ENCODE measurements at regions not wholly inside any gene's neighbourhood (a gene's known extent, or its start where the extent isn't known, plus 50 kb on each side); places are given as distances from the start of the nearest gene placed in this dataset.

DNA sequence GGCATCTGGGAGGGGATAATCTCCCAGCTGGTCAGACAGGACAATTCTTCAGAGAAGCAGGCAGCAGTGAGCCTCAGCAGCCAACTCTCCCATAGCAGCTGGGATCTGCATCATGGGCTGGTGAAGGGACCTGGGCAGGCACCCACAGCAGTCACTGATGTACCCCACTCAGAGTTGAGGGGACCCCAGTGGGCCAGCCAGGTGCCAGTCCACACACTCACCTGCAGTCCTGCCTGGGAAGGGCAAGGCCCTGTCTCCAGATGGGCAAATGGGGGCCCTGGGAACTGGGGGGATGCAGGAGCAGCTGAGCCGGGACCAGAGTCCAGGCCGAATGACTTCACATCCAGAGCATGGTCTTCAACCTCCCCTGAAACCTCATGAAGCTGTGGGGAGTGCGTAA, 170.4 kb downstream of the ZFP36L2 start:
- TF ChIP-seq, protein P1, sequence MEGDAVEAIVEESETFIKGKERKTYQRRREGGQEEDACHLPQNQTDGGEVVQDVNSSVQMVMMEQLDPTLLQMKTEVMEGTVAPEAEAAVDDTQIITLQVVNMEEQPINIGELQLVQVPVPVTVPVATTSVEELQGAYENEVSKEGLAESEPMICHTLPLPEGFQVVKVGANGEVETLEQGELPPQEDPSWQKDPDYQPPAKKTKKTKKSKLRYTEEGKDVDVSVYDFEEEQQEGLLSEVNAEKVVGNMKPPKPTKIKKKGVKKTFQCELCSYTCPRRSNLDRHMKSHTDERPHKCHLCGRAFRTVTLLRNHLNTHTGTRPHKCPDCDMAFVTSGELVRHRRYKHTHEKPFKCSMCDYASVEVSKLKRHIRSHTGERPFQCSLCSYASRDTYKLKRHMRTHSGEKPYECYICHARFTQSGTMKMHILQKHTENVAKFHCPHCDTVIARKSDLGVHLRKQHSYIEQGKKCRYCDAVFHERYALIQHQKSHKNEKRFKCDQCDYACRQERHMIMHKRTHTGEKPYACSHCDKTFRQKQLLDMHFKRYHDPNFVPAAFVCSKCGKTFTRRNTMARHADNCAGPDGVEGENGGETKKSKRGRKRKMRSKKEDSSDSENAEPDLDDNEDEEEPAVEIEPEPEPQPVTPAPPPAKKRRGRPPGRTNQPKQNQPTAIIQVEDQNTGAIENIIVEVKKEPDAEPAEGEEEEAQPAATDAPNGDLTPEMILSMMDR (IDR thresholded peaks at IDR 0.05; ENCODE audit: low read depth, low read length): no peak
- H3K4me3 ChIP-seq (ENCODE audit: low read depth, low read length): no peak overlapping the region
- H3K27ac ChIP-seq: no peak overlapping the region

DNA sequence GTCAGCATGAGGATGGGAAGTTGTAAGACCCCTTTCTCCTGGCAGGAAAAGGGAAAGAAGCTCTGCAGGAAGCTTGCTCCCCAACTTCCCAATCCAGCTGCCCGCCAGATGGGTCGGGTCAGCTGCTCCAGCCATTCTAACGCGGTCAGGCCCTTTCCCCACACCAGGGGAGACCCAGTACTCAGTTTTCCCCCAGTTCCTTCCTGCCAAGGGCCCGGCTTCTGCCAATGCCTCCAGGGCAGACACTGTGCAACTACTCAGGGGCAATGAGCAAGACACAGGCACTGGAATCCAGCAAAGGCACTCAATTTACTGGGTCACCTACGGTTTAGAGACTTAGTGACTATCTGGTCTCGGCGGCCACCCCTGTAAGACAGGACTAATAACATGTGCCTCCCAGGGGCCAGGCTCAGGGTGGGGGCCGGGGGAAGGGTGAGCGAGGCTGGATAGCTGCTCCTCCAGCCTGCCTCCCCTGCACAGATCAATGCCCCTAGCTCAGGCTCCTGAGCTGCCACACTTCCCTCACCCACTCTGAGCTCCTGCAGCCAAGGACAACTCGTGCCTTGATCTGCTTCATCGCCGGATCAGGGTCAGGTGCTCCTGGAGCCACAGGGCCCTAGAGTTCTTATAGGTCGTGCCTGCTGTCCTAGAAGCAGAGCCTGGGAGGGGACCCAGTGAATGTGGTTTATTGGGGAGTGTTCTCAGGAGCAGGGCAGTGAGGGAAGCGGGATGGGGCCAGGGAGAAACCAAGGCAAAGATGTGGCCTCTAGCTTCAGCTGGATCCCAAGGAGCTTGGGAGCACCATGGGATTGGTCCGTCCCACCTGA, 171.1 kb downstream of the ZFP36L2 start:
- Histone ChIP-seq H3K36me3 (no peaks in the 10 kb centered on the region), H3K27me3 (ENCODE audit: insufficient read depth, low read depth, severe bottlenecking) (no peaks in the 10 kb centered on the region), H3K4me3 (ENCODE audit: low read depth, low read length) (no peak overlapping the region), H3K9me3 (ENCODE audit: severe bottlenecking) (no peaks in the 10 kb centered on the region), H3K27ac (no peak overlapping the region)
- TF ChIP-seq, protein P1 (IDR thresholded peaks at IDR 0.05; ENCODE audit: low read depth, low read length): no peak
- no peak for DNase-seq

More for the DNA sequence above, 170.4 kb downstream of the ZFP36L2 start:
- no peak for DNase-seq
- H3K27me3 ChIP-seq (ENCODE audit: insufficient read depth, low read depth, severe bottlenecking): no peaks in the 10 kb centered on the region
- H3K36me3 ChIP-seq: no peaks in the 10 kb centered on the region
- no peaks in the 10 kb centered on the region for H3K9me3 ChIP-seq (ENCODE audit: severe bottlenecking)

DNA sequence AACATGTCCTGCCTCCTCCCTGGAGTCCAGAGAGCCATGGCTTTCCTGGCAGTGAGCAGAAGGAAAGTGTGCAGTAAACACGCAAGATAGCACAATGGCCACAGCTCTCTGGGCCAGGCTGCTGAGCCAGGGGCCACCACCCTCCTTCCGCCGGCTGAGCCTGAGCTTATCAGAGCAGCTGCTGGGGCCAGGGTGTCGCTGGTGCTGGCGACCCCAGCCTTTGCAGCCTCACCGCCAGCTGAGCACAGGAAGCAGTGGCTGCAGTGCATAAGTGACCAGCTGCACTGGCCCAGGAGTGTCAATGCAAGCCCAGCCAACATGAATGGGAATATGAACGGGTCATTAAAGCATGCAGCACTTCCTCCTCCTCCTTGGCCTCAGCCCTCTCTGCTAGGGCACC, 172.0 kb downstream of the ZFP36L2 start:
- Histone ChIP-seq H3K9me3 (ENCODE audit: severe bottlenecking) (no peaks in the 10 kb centered on the region), H3K27me3 (ENCODE audit: insufficient read depth, low read depth, severe bottlenecking) (no peaks in the 10 kb centered on the region), H3K27ac (no peak overlapping the region), H3K4me3 (ENCODE audit: low read depth, low read length) (no peak overlapping the region), H3K36me3 (no peaks in the 10 kb centered on the region)
- peak; percentile 52 for DNase-seq
- TF ChIP-seq, protein P1 (IDR thresholded peaks at IDR 0.05; ENCODE audit: low read depth, low read length): no peak

DNA sequence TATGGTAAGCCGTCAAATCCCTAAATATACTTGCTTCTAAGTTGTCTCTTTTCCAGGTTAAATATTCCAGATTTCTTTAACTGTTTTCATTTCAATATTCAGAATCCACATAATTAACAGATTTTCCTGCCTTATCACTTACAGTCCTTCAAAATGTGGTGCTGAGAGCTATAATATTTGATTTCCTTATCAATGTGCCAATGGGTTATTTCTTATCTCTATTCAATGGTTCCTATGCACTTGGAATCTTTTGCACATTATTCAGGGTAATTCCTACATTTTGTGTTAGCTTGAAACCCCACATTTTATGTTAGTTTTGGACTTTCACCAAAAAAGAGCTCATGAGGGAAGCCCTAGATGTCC, 173.5 kb downstream of the ZFP36L2 start:
- no peaks in the 10 kb centered on the region for H3K36me3 ChIP-seq
- H3K9me3 ChIP-seq (ENCODE audit: severe bottlenecking): no peaks in the 10 kb centered on the region
- H3K27ac ChIP-seq: no peak overlapping the region
- TF ChIP-seq, protein P1 (IDR thresholded peaks at IDR 0.05; ENCODE audit: low read depth, low read length): no peak
- H3K4me3 ChIP-seq (ENCODE audit: low read depth, low read length): no peak overlapping the region
- no peaks in the 10 kb centered on the region for H3K27me3 ChIP-seq (ENCODE audit: insufficient read depth, low read depth, severe bottlenecking)
- no peak for DNase-seq

DNA sequence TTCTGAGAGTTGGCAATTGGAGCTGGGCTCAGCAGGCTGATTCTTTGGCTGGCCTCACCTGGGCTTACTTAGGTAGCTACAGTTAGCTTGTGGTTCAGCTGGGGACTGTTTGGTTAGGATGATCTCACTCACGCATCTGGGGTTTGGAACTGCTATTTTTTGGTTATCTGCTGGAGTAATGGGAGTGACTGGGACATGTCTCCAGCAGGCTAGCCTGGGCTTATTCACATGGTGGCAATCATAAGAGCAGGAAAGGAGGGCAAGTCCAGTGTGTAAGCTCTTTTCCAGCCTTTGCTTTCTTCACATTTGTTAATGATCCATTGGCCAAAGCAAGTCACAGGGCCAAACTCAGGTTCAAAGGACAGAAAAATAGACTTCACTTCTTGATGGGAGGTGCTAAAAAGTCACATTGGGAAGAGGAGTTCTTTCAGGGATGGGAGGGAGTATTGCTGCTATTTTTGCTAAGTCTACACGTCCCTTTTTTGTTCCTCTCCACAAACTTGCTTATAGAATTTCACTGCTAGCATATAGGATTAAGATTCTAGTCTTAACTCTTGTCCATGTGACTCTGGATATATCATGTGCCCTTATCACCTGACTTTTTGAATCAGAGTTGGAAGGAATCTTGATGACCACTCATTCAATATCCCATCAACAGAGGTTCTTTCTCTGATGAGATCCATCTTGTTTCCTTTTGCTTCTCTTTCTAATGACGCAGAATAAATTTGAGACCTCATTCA, 174.0 kb downstream of the ZFP36L2 start:
- Histone ChIP-seq H3K9me3 (ENCODE audit: severe bottlenecking) (no peaks in the 10 kb centered on the region), H3K27me3 (ENCODE audit: insufficient read depth, low read depth, severe bottlenecking) (no peaks in the 10 kb centered on the region), H3K4me3 (ENCODE audit: low read depth, low read length) (no peak overlapping the region), H3K36me3 (no peaks in the 10 kb centered on the region), H3K27ac (no peak overlapping the region)
- TF ChIP-seq, protein P1 (IDR thresholded peaks at IDR 0.05; ENCODE audit: low read depth, low read length): no peak
- no peak for DNase-seq

Data from WERI-Rb-1 (cell line).